Trophoblast cell (in vitro differentiated cells and primary cell): ENCODE measurements at regions not wholly inside any gene's neighbourhood (a gene's known extent, or its start where the extent isn't known, plus 50 kb on each side); places are given as distances from the start of the nearest gene placed in this dataset.
A peak's percentile ranks its signal among the peaks of the same experiment; 100 is the strongest.

Experiments
- DNase-seq, 2 donors: peaks; one replicate each; pipeline ENCODE4 v3.0.0-alpha.2; 2016
- H2AFZ ChIP-seq: 2 replicates; pipeline ENCODE4 v1.6.1; 2013; ENCODE audit warnings: low read length, moderate library complexity, mild to moderate bottlenecking; ENCODE audit not compliant: insufficient read depth, poor library complexity
- H2AK5ac ChIP-seq: 2 replicates; pipeline ENCODE4 v1.6.1; 2013; ENCODE audit warnings: mild to moderate bottlenecking, low read length
- H2BK120ac ChIP-seq: 2 replicates; pipeline ENCODE4 v1.6.1; 2013; ENCODE audit warnings: low read length, mild to moderate bottlenecking, moderate library complexity; ENCODE audit not compliant: insufficient read depth, poor library complexity
- H2BK12ac ChIP-seq: 2 replicates; pipeline ENCODE4 v1.6.1; 2013; ENCODE audit warnings: mild to moderate bottlenecking, low read length, moderate library complexity
- H2BK5ac ChIP-seq: 2 replicates; pipeline ENCODE4 v1.6.1; 2013; ENCODE audit warnings: low read length, low read depth, moderate library complexity, mild to moderate bottlenecking; ENCODE audit not compliant: poor library complexity
- H3K14ac ChIP-seq: 2 replicates; pipeline ENCODE4 v1.6.1; 2013; ENCODE audit warnings: mild to moderate bottlenecking, low read length
- H3K18ac ChIP-seq: 2 replicates; pipeline ENCODE4 v1.6.1; 2013; ENCODE audit warnings: mild to moderate bottlenecking, low read length
- H3K23ac ChIP-seq: 2 replicates; pipeline ENCODE4 v1.6.1; 2013; ENCODE audit warnings: low read length
- H3K27ac ChIP-seq: 2 replicates; pipeline ENCODE4 v1.5.1; 2013; ENCODE audit warnings: low read depth, mild to moderate bottlenecking, inconsistent platforms, low read length, moderate library complexity
- H3K27me3 ChIP-seq: 2 replicates; pipeline ENCODE4 v1.6.1; 2013; ENCODE audit warnings: inconsistent platforms, mild to moderate bottlenecking, low read length, moderate library complexity; ENCODE audit not compliant: insufficient read depth
- H3K36me3 ChIP-seq, 2 experiments: 1 replicate in 1 of 2; 2 replicates in 1 of 2; pipeline ENCODE4 v1.6.1; 2013; ENCODE audit warnings: low read length in 2 of 2, mild to moderate bottlenecking in 2 of 2, moderate library complexity in 1 of 2; ENCODE audit not compliant: insufficient read depth in 2 of 2, control insufficient read depth in 1 of 2
- H3K4ac ChIP-seq: 2 replicates; pipeline ENCODE4 v1.6.1; 2013; ENCODE audit warnings: low read depth, mild to moderate bottlenecking, low read length, moderate library complexity
- H3K4me1 ChIP-seq, 2 experiments: 1 replicate in 1 of 2; 2 replicates in 1 of 2; pipeline ENCODE4 v1.6.1; 2013; ENCODE audit warnings: low read length in 2 of 2, mild to moderate bottlenecking in 2 of 2, moderate library complexity in 1 of 2; ENCODE audit not compliant: insufficient read depth in 2 of 2, control insufficient read depth in 1 of 2
- H3K4me2 ChIP-seq: 2 replicates; pipeline ENCODE4 v1.6.1; 2013; ENCODE audit warnings: inconsistent platforms, mild to moderate bottlenecking, low read length, moderate library complexity
- H3K4me3 ChIP-seq: 2 replicates; pipeline ENCODE4 v1.5.1; 2013; ENCODE audit warnings: mild to moderate bottlenecking, low read depth, low read length, inconsistent platforms
- H3K79me1 ChIP-seq: one replicate; pipeline ENCODE4 v1.6.1; 2013; ENCODE audit warnings: low read length
- H3K79me2 ChIP-seq: 2 replicates; pipeline ENCODE4 v1.6.1; 2013; ENCODE audit warnings: low read length, mild to moderate bottlenecking; ENCODE audit not compliant: control insufficient read depth, insufficient read depth, poor library complexity
- H3K9ac ChIP-seq: 2 replicates; pipeline ENCODE4 v1.6.1; 2013; ENCODE audit warnings: mild to moderate bottlenecking, low read length
- H3K9me3 ChIP-seq: 2 replicates; pipeline ENCODE4 v1.6.1; 2013; ENCODE audit warnings: low read depth, mild to moderate bottlenecking, control low read depth, inconsistent platforms, low read length; ENCODE audit not compliant: insufficient read depth
- H4K12ac ChIP-seq: 2 replicates; pipeline ENCODE4 v1.6.1; 2013; ENCODE audit warnings: low read depth, mild to moderate bottlenecking, low read length, moderate library complexity
- H4K8ac ChIP-seq: 2 replicates; pipeline ENCODE4 v1.6.1; 2013; ENCODE audit warnings: low read depth, mild to moderate bottlenecking, low read length, moderate library complexity
- H4K91ac ChIP-seq: one replicate; pipeline ENCODE4 v1.6.1; 2013; ENCODE audit warnings: low read depth, mild to moderate bottlenecking, low read length, moderate library complexity
- WGBS: extraction: QIAGEN DNeasy Blood & Tissue Kit; methylation state at CpG from one replicate; pipeline ENCODE4 v1.1.7; 2013; ENCODE audit warnings: missing lambda C conversion rate; ENCODE audit not compliant: insufficient read length, insufficient coverage; ENCODE audit errors: extremely low coverage; 5-methylcytosine and 5-hydroxymethylcytosine counted together

DNA sequence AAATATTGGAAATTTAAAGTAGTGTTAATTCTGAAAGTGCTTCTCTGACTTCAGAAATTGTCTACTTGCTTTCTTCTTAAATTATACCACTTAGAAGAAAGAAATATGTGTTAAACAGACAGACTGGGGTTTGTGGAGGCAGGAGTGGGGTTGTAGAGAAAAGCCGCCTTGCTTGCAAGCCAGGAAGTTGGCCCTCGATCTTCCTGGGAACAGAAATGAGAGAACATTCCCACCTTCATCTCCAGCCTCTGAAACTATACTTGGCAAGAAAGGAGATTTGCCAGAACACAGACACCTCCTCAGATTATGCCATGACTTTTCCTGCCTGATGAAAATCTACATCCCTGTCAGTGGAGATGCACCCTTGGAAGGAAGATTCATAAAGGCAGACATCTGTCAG is 171.2 kb upstream of the CHRM2 start:
- H2AFZ ChIP-seq, result no peak overlapping the region
- no CpG with 5 or more reads among the region's 2 CpGs for WGBS
- H3K4me2 ChIP-seq, result no peak overlapping the region
- H2BK5ac ChIP-seq, result no peak overlapping the region
- no peak overlapping the region for H3K4me3 ChIP-seq
- no peak for DNase-seq
- no peaks in the 10 kb centered on the region for H3K27me3 ChIP-seq
- H3K23ac ChIP-seq, result peak overlapping the region; percentile 33
- no peaks in the 10 kb centered on the region for H3K9me3 ChIP-seq
- no peak overlapping the region for H2BK12ac ChIP-seq
- no peaks in the 10 kb centered on the region for H3K4me1 ChIP-seq
- no peaks in the 10 kb centered on the region for H3K36me3 ChIP-seq
- H4K12ac ChIP-seq, result no peak overlapping the region
- no peak overlapping the region for H2AK5ac ChIP-seq
- H3K4ac ChIP-seq, result no peak overlapping the region
- H3K27ac ChIP-seq, result no peak overlapping the region
- no peaks in the 10 kb centered on the region for H3K79me2 ChIP-seq
- H4K8ac ChIP-seq, result no peak overlapping the region
- no peak overlapping the region for H3K18ac ChIP-seq
- no peak overlapping the region for H3K9ac ChIP-seq
- no peak overlapping the region for H3K14ac ChIP-seq
- H2BK120ac ChIP-seq, result no peak overlapping the region
- no peak overlapping the region for H4K91ac ChIP-seq
- H3K79me1 ChIP-seq, result no peaks in the 10 kb centered on the region

- Histone ChIP-seq H3K9me3 (no peaks in the 10 kb centered on the region), H4K12ac (no peak overlapping the region), H3K4ac (no peak overlapping the region), H2AK5ac (no peak overlapping the region), H3K4me1 (no peaks in the 10 kb centered on the region), H3K36me3 (no peaks in the 10 kb centered on the region), H2BK120ac (no peak overlapping the region), H3K9ac (no peak overlapping the region), H3K79me2 (no peaks in the 10 kb centered on the region), H2AFZ (no peak overlapping the region), H4K91ac (no peak overlapping the region), H3K4me3 (no peak overlapping the region), H2BK5ac (no peak overlapping the region), H3K79me1 (no peaks in the 10 kb centered on the region), H3K23ac (no peak overlapping the region), H3K18ac (no peak overlapping the region), H3K14ac (no peak overlapping the region), H2BK12ac (no peak overlapping the region), H3K4me2 (no peak overlapping the region), H3K27ac (no peak overlapping the region), H3K27me3 (no peaks in the 10 kb centered on the region), H4K8ac (no peak overlapping the region)
- no CpG with 5 or more reads among the region's 4 CpGs for WGBS
- DNase-seq, result no peak
Measured at GRCh38 chr7:136693166-136694119, 175.0 kb upstream of the CHRM2 start.

DNA sequence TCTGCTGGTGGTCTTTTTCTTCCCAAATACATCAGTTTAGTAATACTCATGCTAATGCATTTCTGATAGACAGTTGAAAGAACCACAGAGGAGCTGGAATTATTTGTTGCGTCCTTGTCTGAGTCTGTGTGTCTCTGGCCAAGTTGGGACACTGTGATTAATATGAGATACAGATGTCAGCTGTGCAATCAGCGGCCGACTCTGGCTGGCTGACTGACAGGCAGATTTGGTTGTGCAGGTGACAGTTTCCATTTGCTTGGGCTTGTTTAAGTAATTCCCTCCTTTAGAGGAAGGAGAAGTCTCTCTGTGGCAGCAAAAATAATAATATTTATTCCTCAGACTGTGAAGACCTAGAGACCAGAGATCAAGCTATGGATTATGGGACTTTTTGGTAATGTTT is 176.2 kb upstream of the CHRM2 start:
- no CpG with 5 or more reads among the region's 3 CpGs for WGBS
- Histone ChIP-seq H2AFZ (no peak overlapping the region), H3K18ac (no peak overlapping the region)

GRCh38 chr7:136688601-136689000 is 179.9 kb upstream of the CHRM2 start:
- H2AFZ ChIP-seq, result no peak overlapping the region
- H2BK12ac ChIP-seq, result no peak overlapping the region
- DNase-seq, result peak; percentile 63 to 91
- H3K79me1 ChIP-seq, result no peaks in the 10 kb centered on the region
- no peak overlapping the region for H2BK120ac ChIP-seq
- H3K23ac ChIP-seq, result no peak overlapping the region
- H2BK5ac ChIP-seq, result no peak overlapping the region
- H2AK5ac ChIP-seq, result no peak overlapping the region
- no peaks in the 10 kb centered on the region for H3K9me3 ChIP-seq
- no peaks in the 10 kb centered on the region for H3K4me1 ChIP-seq
- H3K4me3 ChIP-seq, result no peak overlapping the region
- H3K36me3 ChIP-seq, result no peaks in the 10 kb centered on the region
- no peak overlapping the region for H4K12ac ChIP-seq
- H3K14ac ChIP-seq, result no peak overlapping the region
- no peaks in the 10 kb centered on the region for H3K79me2 ChIP-seq
- no peak overlapping the region for H4K8ac ChIP-seq
- no peak overlapping the region for H3K4ac ChIP-seq
- H3K27ac ChIP-seq, result no peak overlapping the region
- H3K27me3 ChIP-seq, result no peaks in the 10 kb centered on the region
- no peak overlapping the region for H3K4me2 ChIP-seq
- no peak overlapping the region for H3K18ac ChIP-seq
- H4K91ac ChIP-seq, result no peak overlapping the region
- H3K9ac ChIP-seq, result no peak overlapping the region
- WGBS, result no CpG with 5 or more reads among the region's 2 CpGs

More for the DNA sequence above, 176.2 kb upstream of the CHRM2 start:
- no peaks in the 10 kb centered on the region for H3K79me2 ChIP-seq
- H3K27me3 ChIP-seq, result no peaks in the 10 kb centered on the region
- no peaks in the 10 kb centered on the region for H3K79me1 ChIP-seq
- no peak overlapping the region for H2AK5ac ChIP-seq
- no peak overlapping the region for H3K4me2 ChIP-seq
- H3K9me3 ChIP-seq, result no peaks in the 10 kb centered on the region
- DNase-seq, result no peak
- no peak overlapping the region for H4K91ac ChIP-seq
- H3K4me1 ChIP-seq, result no peaks in the 10 kb centered on the region
- no peak overlapping the region for H3K14ac ChIP-seq
- no peak overlapping the region for H2BK12ac ChIP-seq
- no peak overlapping the region for H4K12ac ChIP-seq
- H3K27ac ChIP-seq, result no peak overlapping the region
- no peak overlapping the region for H3K4ac ChIP-seq
- H3K4me3 ChIP-seq, result no peak overlapping the region
- H2BK120ac ChIP-seq, result no peak overlapping the region
- no peak overlapping the region for H2BK5ac ChIP-seq
- H3K36me3 ChIP-seq, result no peaks in the 10 kb centered on the region
- H3K9ac ChIP-seq, result no peak overlapping the region
- H3K23ac ChIP-seq, result no peak overlapping the region
- no peak overlapping the region for H4K8ac ChIP-seq
